GM20000 (cell line): ENCODE measurements at regions not wholly inside any gene's neighbourhood (a gene's known extent, or its start where the extent isn't known, plus 50 kb on each side); places are given as distances from the start of the nearest gene placed in this dataset.
"Not testable (repeated sequence)": the region's sequence is repeated elsewhere in the genome, so short reads cannot be mapped to it uniquely, and the experiment has no call there.

ENCODE experiments used
- DNase-seq: peaks from one replicate; pipeline ENCODE4 v3.0.0; 2012; ENCODE audit warnings: low spot score
- CTCF ChIP-seq: IDR thresholded peaks from 2 replicates; pipeline ENCODE4 v1.5.1; 2012; ENCODE audit warnings: mild to moderate bottlenecking, control low read depth; ENCODE audit errors: extremely low read depth, missing control alignments

GRCh38 chr11:23781803-23782560 is 714.9 kb upstream of the LUZP2 start:
- no peak for TF ChIP-seq CTCF
- no peak for DNase-seq

- DNase-seq: not testable (repeated sequence)
Observed at GRCh38 chr11:23786974-23787373, 709.9 kb upstream of the LUZP2 start.

DNA sequence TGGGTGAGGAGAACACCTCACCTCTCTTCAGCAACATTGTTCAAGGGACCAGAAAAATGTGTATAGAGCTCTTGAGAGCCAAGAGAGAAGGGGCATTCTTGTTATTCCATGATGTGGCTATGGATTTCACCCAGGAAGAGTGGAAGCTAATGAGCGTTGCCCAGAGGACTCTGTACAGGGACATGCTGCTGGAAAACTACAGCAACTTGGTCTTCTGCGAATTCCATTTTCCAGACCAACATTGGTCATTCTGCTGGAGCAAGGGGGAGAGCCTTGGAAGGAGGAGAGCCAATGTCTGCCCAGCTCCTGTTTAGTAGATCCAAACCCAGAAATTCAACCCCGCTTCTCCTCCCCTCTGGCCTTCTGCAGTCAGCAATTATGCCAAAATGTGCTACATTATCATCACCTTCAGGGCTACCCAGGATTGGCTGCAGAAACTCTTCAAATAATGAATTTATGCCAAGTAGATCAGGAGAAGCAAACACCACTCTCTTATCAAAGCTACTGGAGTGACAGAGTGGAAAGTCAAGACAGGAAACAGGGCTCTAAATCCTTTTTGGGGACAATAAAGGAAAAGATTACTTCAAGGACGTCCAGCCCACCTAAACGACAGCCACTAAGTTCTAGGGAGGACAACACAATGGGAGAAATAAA is 707.5 kb upstream of the LUZP2 start:
- TF ChIP-seq CTCF: no peak
- DNase-seq: no peak

GRCh38 chr11:23789938-23790371 is 706.9 kb upstream of the LUZP2 start:
- DNase-seq: no peak
- TF ChIP-seq CTCF: no peak

DNA sequence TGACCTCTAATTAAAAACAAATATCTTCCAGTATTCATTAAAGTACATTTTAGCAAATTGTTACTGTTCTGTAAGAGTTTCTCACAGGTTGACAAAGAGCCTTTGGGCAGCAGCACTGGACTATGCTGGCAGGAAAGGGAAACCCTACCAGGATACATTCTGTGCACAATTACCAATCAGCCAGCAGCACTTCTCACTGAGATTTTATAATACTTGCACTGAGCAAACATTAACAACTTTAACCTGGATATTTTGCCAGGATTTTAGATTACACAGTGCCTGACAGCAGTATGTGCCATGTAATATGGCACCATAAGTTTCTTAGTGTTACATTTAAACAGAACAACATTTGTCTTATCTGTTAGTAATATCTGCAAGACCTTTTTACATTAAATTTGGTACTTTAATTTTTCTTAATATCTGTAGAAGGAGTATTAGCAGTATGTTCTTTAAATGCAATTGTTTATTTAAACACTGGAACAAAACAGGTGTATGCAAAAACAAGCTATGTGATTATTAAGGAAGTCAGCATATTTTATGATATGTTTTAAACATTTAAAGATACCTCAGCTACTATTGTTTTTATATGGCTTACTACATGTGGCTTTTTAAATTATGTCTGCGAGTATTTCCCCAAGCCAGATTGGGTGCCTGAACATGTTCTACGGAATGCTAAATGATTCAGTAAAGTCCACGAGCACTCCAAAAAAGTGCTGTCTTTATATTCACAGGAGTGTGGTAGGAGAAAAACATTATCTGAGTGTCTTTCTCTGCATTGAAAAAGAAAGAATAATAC is 699.0 kb upstream of the LUZP2 start:
- DNase-seq: no peak
- no peak for TF ChIP-seq CTCF

- DNase-seq: not testable (repeated sequence)
Observed at GRCh38 chr11:23834306-23834705, 662.5 kb upstream of the LUZP2 start.

DNA sequence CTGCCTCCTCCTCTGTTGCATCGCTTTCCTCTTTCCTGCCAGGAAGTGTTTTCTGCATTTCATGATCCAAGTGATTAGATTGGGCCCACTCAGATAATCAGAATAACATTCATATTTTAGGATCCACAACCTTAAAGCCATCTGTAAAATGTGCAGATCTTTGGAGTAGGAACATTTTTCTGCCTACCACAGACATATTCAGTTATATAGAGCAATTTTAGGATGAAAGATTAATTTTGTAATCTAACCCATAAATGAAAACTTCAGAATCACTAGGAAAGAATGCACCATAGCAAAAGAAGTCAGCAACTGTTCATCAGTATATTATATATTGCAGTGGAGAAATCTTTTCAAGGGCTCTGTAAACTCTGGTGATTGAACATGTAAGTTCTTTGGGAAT is 659.9 kb upstream of the LUZP2 start:
- no peak for TF ChIP-seq CTCF
- no peak for DNase-seq

GRCh38 chr11:23840872-23841271 is 656.0 kb upstream of the LUZP2 start:
- DNase-seq: no peak
- no peak for TF ChIP-seq CTCF
